HG02852 (cell line): ENCODE measurements at regions not wholly inside any gene's neighbourhood (a gene's known extent, or its start where the extent isn't known, plus 50 kb on each side); places are given as distances from the start of the nearest gene placed in this dataset.
"Not testable (repeated sequence)": the region's sequence is repeated elsewhere in the genome, so short reads cannot be mapped to it uniquely, and the experiment has no call there.

Source experiments
- ATAC-seq: cut with Tn5 transposase; IDR thresholded peaks from one replicate; pipeline ENCODE4 v1.9.1; 2021; ENCODE audit warnings: mild to moderate bottlenecking, moderate library complexity; ENCODE audit not compliant: unreplicated experiment

DNA sequence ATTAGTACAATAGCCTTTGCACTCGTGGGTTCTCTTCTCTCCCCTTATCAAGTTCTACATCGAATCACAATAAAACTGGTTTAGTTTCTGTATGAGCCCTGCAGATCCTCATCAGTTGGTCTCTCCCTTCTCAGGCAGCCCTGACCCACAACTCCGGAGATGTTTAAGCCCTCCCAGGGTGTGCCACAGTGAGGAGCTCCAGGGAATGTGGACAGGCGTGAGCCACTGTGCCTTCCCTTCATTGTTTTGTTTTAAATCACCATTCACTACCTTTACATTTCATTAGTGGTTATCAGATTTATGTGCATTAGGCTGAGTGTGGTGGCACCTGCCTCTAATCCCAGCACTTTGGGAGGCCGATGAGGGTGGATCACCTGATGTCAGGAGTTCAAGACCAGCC is 133.2 kb downstream of the LARP7 start:
- ATAC-seq: no peak

- ATAC-seq: no peak
These were observed 138.9 kb downstream of the LARP7 start for GRCh38 chr4:112775801-112776200.

- ATAC-seq: no peak
These were observed 139.6 kb downstream of the LARP7 start for GRCh38 chr4:112776535-112776934.

GRCh38 chr4:112778520-112778919 is 141.6 kb downstream of the LARP7 start:
- no peak for ATAC-seq

DNA sequence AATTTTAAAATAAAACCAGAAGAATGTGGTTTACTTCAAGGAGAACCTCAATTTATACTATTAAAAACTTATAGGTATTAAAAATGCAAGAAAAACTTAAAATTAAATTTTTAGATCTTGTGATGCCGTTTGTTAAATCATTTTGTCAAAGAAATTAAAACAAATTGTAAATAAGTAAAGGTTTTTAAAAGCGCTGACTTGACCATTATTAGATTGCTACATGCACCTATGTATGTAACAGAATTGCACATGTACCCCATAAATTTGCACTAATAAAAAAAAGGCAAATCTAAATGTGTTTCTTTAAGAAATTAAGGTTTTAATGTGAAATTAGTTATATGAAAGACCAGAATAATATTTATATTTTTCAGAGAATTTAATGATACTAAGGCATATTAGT is 156.1 kb downstream of the LARP7 start:
- no peak for ATAC-seq

GRCh38 chr4:112800001-112800400 is 163.1 kb downstream of the LARP7 start:
- no peak for ATAC-seq

DNA sequence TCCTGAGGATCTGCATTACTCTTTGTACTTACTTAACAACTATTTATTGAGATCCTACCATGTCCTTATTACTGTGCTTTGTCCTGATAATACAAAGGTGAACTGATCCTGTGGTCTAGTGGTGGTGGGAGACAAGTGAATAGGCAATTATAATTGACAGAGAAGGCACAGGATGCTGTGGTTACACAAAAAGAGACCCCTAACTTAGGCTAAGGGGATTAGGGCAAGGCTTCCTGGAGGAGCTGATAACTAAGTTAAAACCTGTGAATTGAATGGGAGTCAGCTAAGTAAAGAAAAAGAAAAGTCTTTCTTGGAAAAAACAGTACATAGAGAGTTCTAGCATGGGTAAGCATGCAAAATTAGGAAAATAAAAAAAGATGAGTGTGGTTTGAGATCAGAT is 164.4 kb downstream of the LARP7 start:
- ATAC-seq: no peak

GRCh38 chr4:112802780-112803179 is 165.8 kb downstream of the LARP7 start:
- ATAC-seq: no peak

DNA sequence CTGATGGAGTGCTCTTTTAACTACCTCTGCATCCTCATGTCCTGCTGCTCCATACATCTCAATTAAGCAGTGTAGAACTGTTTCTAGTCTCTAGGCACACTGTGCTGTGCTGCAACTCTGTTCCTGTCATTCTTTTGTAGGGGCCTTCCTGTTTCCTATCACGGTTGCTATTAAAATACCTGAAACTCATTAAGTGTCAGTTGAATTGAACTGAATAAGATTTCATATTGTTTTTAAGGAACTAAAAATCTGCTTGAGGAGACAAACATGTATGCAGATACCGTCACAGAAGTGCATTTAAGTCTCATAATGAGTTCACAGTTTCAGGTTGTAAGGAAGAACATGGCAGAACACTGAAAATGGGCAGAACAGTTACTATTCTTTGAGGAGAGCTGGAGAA is 170.1 kb downstream of the LARP7 start:
- peak; percentile 96 for ATAC-seq

- no peak for ATAC-seq
These were observed 171.1 kb downstream of the LARP7 start for GRCh38 chr4:112808001-112808400.

DNA sequence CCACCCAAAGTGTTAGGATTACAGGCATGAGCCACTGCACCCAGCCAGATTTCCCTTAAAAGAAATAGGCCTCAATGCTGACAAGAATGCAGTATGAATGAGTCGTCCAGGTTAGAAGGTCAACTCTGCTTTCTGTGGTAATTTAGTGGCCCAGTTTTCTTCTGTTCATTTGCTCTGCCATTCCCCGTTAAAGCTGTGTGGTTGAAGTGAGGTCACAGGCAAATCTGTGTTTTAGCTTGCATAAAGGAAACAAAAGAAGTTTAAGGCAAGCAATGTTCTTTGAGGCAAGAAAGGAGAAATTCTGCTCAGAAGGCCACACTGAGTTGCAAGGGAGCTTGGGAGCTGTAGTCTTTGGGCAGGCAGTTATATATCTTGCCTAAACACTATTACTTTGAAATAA is 176.8 kb downstream of the LARP7 start:
- peak; percentile 33 for ATAC-seq

DNA sequence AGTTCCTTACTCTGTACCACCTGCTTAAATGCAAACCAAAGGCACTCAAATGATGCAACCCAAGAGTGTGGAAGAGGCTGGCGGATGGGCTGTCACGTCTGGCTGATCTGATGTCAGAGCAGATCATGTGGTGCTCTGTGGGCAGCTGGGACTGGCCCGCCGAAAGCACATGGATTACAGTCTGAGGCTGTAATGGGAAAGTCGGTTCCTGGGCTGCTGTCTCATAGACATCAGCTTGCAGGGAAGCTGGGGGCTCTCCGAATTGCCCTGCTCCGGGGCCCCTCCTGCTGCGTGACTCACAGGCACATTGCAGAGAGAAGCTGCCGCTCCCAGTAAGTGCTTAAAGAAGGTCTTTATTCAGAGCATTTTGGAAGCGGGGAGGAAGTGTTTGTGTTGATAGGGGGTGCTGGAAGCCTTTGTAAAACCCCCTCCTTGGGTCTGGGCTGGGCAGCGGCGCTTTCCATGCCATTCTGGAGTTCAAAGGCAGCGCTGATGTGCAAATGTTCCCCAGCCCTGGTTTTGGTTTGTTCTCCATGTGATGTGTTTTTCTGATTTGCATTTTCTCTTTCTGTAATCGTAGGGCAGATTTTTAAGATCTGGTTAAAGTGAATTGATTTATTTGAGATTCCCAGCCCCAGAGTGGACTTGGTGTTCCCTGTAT is 181.1 kb downstream of the LARP7 start:
- ATAC-seq: peak; percentile 94

GRCh38 chr4:112818594-112818965 is 181.6 kb downstream of the LARP7 start:
- ATAC-seq: peak; percentile 35

GRCh38 chr4:112819729-112820128 is 182.8 kb downstream of the LARP7 start:
- ATAC-seq: no peak

- ATAC-seq: no peak
These were observed 186.2 kb downstream of the LARP7 start for GRCh38 chr4:112823156-112823555.

DNA sequence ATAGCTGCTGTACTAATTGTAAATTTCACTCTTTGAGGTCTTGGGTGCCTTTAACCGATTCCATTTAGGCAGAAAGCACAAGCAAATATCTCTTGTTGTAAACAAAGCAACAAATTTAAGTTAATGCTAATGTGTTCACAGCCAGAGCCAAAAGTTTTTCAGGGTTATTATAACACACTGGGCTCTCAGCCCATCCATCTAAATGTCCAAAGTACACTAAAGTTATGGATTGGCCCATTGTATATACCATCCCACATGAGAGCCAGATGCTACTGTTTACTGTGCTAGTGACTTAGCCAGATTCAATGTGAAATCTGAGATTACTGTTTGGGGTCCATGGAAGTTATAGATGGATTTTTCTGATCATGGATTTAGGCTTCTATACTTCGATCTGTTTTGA is 186.7 kb downstream of the LARP7 start:
- no peak for ATAC-seq

- ATAC-seq: no peak
These were observed 193.9 kb downstream of the LARP7 start for GRCh38 chr4:112830753-112831386.

DNA sequence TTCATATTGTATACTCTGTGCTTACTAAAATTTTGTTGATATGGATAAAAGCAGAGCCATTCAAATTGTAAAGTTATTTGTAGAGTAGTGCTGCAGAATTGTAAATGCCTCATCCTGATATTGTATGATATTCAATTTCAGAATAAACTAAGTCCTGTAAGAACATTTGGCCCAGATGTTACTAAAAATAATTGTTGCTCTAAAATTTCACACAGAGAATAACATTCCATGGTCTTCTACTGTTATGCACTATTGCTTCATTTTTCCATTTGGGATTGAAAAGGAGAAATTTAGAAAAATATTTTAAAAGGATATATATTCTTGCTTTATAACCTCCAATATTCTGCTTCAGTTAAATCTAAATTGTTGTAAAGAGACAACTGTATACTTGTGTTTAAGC is 195.6 kb downstream of the LARP7 start:
- no peak for ATAC-seq

- no peak for ATAC-seq
These were observed 200.0 kb downstream of the LARP7 start for GRCh38 chr4:112836895-112837294.

- not testable (repeated sequence) for ATAC-seq
These were observed 201.1 kb downstream of the LARP7 start for GRCh38 chr4:112838015-112838414.

- ATAC-seq: no peak
These were observed 203.1 kb downstream of the LARP7 start for GRCh38 chr4:112840061-112840460.

GRCh38 chr4:112840619-112841018 is 203.7 kb downstream of the LARP7 start:
- no peak for ATAC-seq

GRCh38 chr4:112842513-112842912 is 205.6 kb downstream of the LARP7 start:
- ATAC-seq: no peak
